GM18909 (cell line): ENCODE measurements at regions not wholly inside any gene's neighbourhood (a gene's known extent, or its start where the extent isn't known, plus 50 kb on each side); places are given as distances from the start of the nearest gene placed in this dataset.

Experiments used
- ATAC-seq: cut with Tn5 transposase; IDR thresholded peaks from one replicate; pipeline ENCODE4 v1.9.1; 2021; ENCODE audit warnings: mild to moderate bottlenecking; ENCODE audit not compliant: unreplicated experiment, poor library complexity

DNA sequence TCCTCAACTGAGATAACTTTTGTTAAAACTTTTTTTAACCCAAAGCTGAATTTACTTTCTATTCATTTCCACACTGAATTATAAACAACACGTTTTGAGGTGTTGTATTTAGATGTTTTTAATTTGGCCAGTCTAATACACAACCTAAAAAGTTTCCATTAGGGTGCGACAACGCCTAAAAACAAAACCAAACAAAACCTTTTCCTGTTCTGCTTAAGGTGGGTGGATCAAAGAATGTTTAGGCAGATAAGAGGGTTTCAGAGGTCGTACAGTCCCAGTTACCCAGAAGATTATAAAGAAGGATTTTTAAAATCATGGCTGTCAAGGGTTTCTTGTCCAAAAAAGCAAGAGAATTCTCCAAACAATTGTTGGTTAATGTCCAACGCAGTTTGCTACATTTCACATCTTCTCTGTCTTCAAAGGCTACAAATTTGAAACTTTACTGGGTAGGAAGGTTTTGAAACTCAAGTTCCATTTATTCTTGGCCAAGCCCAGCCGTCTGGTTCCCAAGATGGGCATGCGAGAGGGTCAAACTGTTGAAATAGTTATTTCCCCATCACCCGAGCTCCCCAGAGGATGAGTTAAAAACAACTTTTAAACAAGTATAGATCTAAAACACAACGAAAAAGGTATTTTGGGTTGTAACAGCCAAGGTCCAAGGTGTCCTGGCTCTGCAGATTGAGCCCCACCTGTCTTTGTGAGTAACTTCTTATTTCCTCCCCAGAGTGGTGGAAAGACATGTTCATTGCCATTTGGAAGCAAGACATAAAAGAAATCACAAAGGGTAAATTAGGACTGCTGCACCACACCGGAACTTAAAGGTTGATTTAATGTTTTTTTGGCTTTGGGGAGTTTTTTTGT is 122.8 kb upstream of the MAP3K1 start:
- ATAC-seq: peak; percentile 55

DNA sequence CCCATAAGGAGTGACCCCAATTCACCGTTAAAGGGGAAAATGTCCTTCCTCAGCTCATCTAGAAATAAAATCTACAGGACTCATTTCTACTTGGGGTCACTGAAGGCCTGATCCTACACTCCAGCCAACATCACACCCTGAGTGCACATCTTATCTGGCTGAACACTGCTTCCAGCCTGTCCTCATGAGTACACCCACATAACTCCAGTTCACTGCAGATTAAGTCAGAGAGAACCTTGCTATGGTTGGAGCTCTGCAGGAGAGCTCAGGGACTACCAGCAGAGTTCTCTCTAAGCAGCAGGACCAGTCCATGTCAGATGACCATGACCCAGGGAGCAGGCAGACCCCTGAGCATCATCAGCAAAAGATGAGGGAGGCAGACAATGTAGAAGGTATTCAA is 126.9 kb upstream of the MAP3K1 start:
- ATAC-seq: no peak

DNA sequence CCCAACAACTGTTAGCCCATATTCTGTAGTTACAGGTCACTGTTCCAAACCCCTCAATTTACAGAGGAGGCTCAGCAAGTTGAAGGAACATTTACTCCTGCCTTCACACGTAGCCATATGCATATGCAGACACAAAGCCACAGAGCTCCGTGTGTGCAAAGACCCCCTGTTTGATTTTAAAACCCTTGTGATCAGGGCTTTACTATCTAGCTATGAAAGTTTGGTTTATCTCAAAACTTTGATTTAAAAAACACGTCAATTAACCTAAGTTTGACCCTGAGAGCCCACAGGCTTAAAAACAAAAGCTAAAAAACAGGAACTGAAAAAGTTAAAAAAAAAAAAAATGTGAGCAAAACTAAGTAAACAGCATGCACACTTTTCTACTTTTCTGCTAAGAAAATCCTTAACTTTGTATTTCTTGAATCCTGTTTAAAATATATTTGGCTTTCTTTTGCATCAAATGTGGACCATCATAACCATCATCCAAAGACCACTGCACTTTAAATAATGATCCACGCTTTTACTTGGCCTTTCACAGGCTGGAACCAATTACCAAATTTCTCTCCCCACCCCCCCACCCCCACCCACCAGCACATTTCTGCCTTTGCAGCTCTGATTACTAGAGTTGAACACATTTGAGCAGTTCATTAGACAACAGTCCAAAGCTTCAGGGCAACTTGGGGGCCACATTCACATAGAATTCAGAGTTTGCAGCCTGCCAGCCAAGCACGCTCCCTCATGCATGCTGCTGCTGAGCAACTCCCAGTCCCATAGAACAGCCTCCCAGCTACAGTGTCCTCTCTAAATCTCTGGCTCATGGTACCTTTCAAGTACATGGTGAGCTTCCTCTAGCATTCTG is 128.8 kb upstream of the MAP3K1 start:
- ATAC-seq: peak; percentile 72

DNA sequence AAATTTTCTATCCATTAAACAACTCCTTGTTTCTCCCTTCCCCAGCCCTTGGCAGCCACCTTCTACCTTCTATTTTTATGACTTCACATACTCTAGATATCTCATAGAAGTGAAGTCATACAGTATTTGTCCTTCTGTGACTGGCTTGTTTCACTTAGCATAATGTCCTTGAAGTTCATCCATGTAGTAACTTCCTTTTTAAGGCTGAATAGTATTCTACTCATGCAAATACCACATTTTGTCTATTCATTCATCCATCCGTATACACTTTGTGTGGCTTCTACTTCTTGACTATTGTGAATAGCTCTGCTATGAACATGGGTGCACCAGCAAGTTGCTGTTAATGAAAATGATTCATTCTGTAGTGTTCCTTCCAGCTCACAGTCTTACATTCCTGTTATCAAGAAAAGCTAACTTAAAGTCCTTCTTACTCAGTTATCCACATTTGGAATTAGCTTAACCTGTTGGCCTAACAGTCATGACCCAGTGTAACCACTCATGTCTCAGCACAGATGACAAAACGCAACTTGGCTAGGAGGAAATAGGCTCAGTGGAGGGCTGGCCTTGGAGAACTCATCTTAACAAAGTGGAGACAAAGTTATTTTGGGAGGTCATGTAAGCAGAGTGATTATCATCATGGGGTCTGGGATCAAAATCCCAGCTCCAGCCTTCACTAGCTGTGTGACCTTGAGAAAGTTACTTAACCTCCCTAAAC is 129.7 kb upstream of the MAP3K1 start:
- ATAC-seq: no peak

DNA sequence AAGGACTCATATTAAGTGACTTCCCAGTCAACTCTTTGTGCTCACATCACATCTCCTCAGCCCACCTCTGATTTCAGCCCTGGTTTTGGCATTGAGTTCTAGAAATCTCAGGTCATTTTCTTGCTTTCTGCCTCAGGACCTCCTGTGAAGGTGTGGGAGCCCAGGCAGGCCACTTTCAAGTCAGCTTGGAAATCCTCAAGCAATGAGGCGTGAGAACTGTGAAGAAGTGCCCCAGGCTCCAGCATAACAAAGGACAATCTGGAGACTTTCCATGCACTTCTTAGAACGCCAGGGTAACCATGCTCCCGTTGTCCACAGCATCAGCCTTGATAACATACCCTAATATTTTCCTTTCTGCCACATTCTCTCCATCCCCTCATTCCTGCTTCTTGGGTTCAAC is 131.2 kb upstream of the MAP3K1 start:
- ATAC-seq: no peak

DNA sequence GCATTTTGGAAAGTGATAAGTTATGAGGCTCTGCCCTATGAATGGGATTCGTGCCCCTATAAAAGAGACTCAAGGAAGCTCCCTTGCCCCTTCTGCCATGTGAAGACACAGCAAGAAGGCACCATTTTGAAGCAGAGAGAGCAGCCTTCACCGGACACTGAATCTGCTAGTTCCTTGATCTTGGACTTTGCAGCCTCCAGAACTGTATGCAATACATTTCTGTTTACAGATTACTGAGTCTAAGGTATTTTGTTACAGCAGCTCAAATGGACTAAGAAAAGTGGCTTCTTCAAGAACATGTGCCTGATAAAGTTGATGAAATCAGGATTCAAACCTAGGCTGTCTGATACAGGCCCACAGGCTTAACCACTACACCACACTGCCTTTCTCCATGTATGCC is 131.6 kb upstream of the MAP3K1 start:
- no peak for ATAC-seq

DNA sequence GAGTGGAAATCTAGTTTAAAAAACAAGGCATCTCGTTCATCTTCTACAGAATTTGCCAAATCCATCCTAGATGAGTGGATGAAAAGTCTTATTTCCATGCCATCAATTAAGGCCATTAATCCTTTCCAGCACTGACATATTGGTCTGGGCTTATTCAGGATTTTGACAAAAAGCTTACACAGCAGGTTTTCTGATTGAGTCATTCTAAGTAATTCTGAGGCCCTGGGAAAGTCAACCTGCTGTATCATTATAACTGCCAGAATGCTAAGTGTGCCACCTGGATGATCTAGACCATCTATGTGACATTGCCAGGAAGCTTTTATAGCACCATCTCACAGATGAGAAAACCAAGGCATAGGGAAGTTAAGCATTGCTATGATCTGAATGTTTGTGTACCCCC is 132.1 kb upstream of the MAP3K1 start:
- ATAC-seq: no peak

DNA sequence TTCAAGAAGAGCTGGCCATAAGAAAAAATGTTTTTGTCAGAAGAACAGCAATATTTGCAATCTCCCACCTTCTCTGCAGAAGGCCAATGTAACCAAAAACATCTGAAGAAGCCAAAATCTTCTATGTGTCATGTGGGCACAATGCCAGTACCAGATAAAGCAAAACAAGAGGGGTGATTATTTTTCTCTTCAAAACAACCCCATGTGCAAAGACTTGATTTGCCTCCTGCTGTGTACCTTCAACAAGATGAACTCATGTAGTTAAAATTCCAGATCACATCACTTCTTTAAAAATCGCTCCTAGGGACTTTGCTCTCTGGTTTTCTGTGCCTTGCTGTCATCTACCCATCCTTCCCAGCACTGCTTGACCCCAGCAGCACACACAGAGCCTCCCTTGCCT is 134.0 kb upstream of the MAP3K1 start:
- no peak for ATAC-seq

DNA sequence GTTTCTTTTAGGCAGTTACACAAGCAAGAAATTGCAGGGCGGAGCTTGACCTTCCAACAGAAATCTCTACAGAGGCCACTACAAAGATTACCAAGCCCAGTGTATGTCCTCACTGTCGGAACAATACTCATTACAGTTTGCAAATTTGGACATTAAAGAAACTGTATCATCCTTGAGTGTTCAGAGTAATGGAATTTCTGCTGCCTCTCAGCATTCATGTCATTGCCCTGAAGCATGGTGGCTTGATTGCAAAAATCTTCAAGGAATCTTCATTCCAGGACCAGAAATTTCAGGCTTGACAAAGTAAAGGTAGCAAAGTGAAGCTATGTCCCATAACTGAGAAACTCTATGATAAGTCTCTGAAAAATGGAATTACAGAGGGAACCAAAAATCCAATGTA is 134.6 kb upstream of the MAP3K1 start:
- no peak for ATAC-seq

DNA sequence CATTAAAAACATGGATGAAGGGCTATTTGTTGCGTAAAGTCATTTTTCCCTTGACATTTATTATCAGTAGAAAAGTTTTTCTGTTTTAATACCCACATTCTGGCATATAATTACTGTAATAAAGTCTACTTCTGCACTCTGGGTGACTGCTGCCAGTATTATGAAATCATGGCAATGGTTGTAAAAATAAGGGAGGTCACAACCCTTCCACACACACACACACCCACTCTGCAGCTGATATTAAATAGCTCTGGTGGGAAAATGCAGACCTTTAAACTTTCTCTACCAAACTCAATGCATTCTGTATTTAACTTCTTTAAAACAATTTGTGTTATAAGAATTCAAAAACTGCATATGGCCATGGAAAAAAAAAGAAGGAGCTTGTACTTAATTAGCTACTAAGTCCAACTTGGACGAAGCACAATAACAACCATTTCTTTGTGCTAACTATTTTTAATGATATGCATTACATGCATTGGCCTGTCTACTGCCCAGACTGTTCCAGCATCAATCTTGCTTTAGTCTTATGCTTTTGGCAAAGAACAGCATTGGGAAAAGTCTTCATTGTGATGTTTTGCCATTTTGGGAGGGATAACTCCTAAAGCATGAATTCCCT is 137.6 kb upstream of the MAP3K1 start:
- no peak for ATAC-seq

DNA sequence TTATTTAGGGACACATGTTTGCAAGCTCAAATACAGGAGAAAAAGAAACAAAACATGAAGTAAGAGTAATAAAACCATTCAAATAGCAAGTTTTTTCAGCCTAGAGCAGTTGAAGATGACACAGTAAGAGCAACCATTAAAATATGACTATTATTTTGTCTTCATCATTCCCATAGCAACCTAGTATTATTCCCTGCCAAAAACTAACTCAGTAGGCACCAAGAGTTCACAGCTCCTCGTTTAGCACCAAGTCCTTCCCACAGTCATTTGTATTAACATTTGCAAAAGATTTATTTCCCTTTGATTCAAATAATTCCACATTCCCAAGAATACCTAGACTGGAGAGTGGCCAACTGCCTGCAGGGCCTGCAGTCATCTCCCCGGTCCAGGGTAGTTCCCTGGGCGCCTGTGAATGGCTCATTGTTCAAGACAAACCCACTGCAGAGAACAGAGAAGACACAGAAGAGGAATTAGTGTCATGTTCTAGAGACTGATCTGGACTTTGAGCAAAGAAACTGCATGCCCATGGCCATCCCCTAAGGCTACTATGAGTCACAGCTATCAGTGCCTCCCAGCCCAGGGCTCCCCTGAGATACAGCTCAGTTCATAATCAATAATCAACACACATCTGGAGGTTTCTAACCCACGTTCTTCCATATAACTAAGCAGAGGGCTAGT is 139.1 kb upstream of the MAP3K1 start:
- ATAC-seq: peak; percentile 66

DNA sequence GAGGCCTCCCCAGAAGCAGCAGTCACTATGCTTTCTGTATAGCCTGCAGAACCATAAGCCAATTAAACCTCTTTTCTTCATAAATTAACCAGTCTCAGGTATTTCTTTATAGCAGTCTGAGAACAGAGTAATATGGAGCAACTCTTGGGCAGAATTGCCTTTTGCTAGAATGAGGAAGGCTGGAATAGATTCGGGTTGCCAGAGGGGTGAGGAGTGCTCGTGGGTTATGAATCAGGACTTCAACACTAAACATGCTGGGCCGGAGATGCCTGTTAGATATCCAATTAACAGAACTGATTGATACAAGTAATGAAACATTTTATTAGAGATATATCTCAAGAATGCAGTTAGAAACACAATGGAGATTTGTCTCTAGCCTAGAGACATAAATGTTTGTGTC is 140.9 kb upstream of the MAP3K1 start:
- no peak for ATAC-seq

DNA sequence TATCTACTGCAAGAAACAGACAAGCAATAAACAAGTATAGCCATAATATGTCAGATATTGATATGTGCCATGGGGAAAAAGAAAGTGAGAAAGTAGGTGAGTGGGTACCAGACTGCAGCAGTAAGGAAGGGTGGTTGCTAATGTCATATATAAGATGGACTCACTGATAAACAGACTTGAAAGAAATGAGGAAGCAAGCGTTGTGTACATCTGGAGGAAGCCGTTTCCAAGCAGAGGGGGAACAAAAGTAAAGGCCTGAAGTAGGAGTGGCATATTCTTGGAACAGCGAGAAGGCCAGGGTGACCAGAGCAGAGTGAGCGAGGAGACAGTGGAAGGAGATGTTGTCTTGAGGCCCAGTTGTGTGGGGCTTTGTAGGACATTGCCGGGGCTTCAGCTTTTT is 142.2 kb upstream of the MAP3K1 start:
- ATAC-seq: no peak

DNA sequence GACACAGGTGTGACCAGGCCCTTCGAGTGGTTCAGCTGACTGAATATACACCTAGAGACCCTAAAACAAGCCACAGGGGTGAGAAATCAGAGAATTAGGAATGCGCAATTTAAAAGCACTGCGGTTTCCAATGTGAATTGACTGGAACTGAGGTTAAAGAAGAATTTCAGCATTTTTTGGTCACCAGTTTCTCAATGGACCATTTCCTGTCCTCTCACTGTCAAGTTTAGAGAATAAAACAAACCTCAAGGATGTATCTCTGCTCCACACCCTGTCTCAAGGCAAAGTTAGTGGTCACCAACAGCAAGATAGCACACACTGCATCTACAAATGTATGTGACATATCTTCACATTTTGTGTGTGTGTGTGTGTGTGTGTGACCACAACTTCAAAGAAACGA is 143.8 kb upstream of the MAP3K1 start:
- no peak for ATAC-seq

DNA sequence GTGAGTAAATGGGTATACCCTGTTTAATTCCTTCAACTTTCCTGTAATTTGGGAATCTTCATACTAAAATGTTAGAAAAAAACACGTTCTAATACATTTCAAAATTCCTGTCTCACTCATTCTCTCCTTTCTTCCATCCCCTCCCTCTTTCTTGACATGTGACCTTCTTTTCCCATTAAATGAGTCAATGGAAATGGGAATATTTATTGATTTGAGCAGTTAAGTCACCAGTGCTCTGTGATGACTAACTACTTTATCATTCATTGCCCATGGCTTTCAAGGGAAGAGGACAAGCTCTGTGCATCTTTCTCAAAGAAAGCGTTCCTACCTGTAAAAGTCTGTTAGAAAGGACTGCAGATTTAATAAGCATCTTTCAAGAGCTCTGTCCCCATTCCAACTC is 144.4 kb upstream of the MAP3K1 start:
- no peak for ATAC-seq

DNA sequence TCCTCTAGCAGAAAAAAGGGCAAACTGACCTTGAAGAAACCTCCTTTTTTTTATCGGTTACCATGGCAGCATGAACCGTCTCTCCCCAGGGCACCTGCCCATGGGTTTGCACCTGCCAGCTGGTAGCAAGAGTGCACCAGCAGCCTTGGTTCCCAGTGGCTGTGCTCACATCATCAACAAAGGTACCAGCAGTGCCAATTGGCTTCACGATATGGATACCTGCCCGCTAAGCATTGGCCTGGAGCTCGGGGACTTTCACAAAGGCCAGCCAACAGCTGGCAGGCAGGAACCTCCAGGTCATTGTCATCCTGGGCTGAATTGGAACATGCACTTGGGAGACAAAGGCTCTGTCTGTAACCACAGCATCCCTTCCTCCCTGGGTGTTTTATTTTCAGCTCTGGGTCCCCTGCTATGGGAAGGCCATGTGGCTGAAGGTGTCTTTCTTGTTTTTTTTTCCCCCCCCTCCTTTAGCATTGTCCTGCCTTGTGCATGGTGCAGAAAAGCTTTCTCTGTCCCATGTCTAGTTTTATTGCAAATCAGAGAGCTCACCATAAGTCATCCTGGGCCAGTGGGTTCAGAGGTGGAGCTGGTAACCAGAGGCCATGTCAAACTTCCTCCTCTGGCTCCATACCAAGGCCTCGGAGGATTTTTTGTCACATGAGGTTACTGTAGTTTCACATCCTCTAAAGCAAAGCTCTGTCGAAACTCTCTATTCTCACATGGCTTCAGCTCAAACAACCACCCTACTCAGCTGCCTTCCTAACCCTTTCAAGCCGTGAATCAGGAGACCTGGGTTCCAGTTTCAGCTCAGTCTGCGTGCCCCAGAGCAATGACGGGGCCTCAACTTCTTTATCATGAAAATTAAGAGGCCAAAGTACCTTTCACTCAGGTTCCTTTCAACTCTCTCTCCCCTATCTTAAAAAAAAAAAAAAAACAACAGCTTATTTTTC is 145.5 kb upstream of the MAP3K1 start:
- ATAC-seq: peak; percentile 97

DNA sequence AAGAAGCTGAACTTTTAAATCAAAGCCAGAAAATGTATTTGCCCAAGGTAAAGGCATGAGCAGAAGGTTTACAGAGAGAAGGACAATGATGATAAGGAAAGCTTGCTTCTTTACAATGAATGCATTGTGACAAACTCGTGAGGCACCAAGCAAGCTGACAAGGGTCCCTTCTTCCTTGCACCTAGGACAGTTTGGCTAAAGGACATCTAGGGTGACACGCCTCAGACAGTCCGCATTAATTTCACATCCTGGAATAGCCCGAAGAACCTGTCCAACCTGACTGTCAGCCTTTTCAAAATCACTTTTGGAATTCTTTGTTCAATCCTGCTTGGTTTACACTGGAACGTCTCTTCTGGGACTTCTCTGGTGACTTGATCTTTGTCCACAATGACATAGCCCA is 146.4 kb upstream of the MAP3K1 start:
- ATAC-seq: no peak

DNA sequence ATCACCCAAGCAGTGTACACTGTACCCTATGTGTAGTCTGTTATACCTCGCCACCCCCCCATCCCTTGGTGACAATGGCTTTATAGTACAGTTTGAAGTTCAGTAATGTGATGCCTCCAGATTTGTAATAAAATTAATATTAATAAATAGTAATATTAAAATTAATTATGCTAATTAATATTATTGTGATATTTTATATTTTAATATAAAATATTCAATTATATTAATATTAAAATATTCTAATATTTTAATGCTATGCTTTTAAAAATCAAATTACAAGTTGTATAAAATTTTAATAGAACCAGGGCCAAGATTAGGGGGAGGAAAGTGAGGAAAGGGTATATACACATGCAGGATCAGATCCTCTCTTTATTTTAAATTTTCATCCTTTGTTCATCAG is 147.7 kb upstream of the MAP3K1 start:
- ATAC-seq: no peak

DNA sequence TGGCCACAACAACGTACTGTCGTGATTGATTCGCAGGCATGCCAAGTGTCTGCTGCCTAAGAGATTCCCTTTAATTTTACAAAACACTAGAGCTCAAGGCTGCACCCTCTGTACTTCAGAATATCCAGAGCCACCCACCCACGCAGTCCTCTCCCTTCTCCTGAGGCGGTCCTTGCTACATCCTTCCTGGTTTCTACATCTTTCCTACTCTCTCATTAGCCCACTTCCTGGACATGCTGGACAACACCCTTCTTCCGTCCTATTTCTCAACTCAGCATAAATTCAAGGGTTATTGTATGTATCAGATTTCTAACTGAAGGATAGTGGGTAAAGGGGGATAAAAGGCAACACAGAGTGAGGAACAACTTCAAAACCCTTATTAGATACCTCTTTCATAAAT is 148.4 kb upstream of the MAP3K1 start:
- no peak for ATAC-seq
